Loucy (cell line): ENCODE measurements at regions not wholly inside any gene's neighbourhood (a gene's known extent, or its start where the extent isn't known, plus 50 kb on each side); places are given as distances from the start of the nearest gene placed in this dataset.

Experiments used
- H2AFZ ChIP-seq: fragments of 200-600 bp; sonication (generic); 2 replicates; pipeline ENCODE4 v1.6.0; 2016; ENCODE audit warnings: antibody characterized with exemption, mild to moderate bottlenecking, low read length, moderate library complexity
- H3F3A ChIP-seq: fragments of 200-600 bp; 2 replicates; pipeline ENCODE4 v1.6.0; 2016; ENCODE audit warnings: antibody characterized with exemption, low read depth, mild to moderate bottlenecking
- H3K27me3 ChIP-seq: fragments of 200-600 bp; sonication (generic); 2 replicates; pipeline ENCODE4 v1.6.1; 2014; ENCODE audit warnings: low read length, mild to moderate bottlenecking; ENCODE audit not compliant: insufficient read depth, poor library complexity, severe bottlenecking
- H3K36me3 ChIP-seq: fragments of 200-600 bp; sonication (generic); 2 replicates; pipeline ENCODE4 v1.6.1; 2016; ENCODE audit warnings: low read length; ENCODE audit not compliant: insufficient read depth
- H3K4me1 ChIP-seq: fragments of 200-600 bp; sonication (generic); 2 replicates; pipeline ENCODE4 v1.5.1; 2014; ENCODE audit warnings: low read length, mild to moderate bottlenecking; ENCODE audit not compliant: insufficient read depth, poor library complexity, severe bottlenecking
- H3K4me2 ChIP-seq: fragments of 200-600 bp; sonication (generic); 2 replicates; pipeline ENCODE4 v1.6.0; 2014; ENCODE audit warnings: antibody characterized with exemption, low read length, low read depth, mild to moderate bottlenecking; ENCODE audit not compliant: poor library complexity, severe bottlenecking
- H3K4me3 ChIP-seq: fragments of 200-600 bp; sonication (generic); 2 replicates; pipeline ENCODE4 v1.5.1; 2014; ENCODE audit warnings: low read length, mild to moderate bottlenecking, mixed read lengths; ENCODE audit not compliant: poor library complexity, severe bottlenecking
- H3K79me2 ChIP-seq: fragments of 200-600 bp; sonication (generic); 2 replicates; pipeline ENCODE4 v1.6.1; 2014; ENCODE audit warnings: low read length; ENCODE audit not compliant: insufficient read depth
- H3K9ac ChIP-seq: fragments of 200-600 bp; sonication (generic); 2 replicates; pipeline ENCODE4 v1.6.0; 2014; ENCODE audit warnings: mild to moderate bottlenecking, low read depth, low read length, moderate library complexity; ENCODE audit not compliant: poor library complexity, severe bottlenecking
- H3K9me2 ChIP-seq: fragments of 200-600 bp; sonication (generic); replicated peaks from 2 replicates; pipeline ENCODE4 v1.6.1; 2016; ENCODE audit warnings: low read depth, low read length, mixed read lengths
- H3K9me3 ChIP-seq: fragments of 200-600 bp; sonication (generic); 2 replicates; pipeline ENCODE4 v1.6.1; 2014; ENCODE audit warnings: mild to moderate bottlenecking, antibody characterized with exemption, low read length, low read depth; ENCODE audit not compliant: insufficient read depth
- H4K20me1 ChIP-seq: fragments of 200-600 bp; sonication (generic); 2 replicates; pipeline ENCODE4 v1.6.0; 2014; ENCODE audit warnings: antibody characterized with exemption, low read length, mild to moderate bottlenecking; ENCODE audit not compliant: insufficient read depth, poor library complexity, severe bottlenecking
- CTCF ChIP-seq: fragments of 200-600 bp; sonication (generic); conservative IDR thresholded peaks from 2 replicates; pipeline ENCODE4 v1.5.1; 2014; ENCODE audit warnings: mild to moderate bottlenecking, antibody characterized with exemption, low read length
- EZH2phosphoT487 ChIP-seq: fragments of 200-600 bp; IDR thresholded peaks from 2 replicates; pipeline ENCODE4 v1.6.1; 2018; ENCODE audit warnings: antibody characterized with exemption, mild to moderate bottlenecking, moderate library complexity, borderline replicate concordance

DNA sequence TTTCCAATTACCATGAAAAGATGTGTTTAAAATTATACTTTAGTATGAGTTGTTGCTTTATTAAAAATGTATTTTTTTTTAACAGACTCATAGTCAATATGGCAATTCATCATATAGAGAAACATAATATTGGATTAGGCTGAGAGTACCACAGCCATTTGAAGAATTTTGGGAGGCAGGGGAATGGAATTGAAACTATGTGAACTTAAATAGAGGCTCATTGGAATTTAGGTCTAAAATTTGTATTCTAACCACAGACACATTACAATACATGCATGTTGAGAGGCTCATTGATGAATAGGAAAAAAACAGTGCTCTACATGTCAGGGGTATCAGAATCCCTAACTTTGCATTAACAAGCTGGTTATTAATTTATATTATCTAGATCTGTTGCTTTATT, 269.6 kb downstream of the DKK2 start:
- Histone ChIP-seq H3K36me3 (no peaks in the 10 kb centered on the region), H3F3A (no peaks in the 10 kb centered on the region), H3K79me2 (no peaks in the 10 kb centered on the region), H3K4me3 (no peak overlapping the region), H2AFZ (no peak overlapping the region), H3K4me2 (no peak overlapping the region), H3K27me3 (no peaks in the 10 kb centered on the region), H3K4me1 (no peaks in the 10 kb centered on the region), H3K9me3 (no peaks in the 10 kb centered on the region; the same call in 1 of the 2 replicates), H3K9me2 (no peaks in the 10 kb centered on the region), H4K20me1 (no peaks in the 10 kb centered on the region), H3K9ac (no peak overlapping the region)
- no peak for TF ChIP-seq CTCF
- TF ChIP-seq EZH2phosphoT487: no peak

DNA sequence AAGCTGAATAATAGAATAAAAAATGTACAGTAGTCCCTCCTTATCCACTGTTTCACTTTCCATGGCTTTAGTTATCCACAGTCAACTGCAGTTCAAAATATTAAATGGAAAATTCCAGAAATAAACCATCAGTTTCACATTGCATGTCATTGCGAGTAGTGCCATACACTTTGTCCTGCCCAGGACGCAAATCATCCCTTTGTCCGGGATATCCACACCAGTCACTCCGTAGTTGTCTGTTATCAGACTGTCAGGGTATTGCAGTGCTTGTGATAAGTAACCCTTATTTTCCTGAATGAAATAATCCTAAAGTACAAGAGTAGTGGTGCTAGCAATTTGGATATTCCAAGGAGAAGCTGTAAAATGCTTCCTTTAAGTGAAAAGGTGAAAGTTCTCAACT, 271.3 kb downstream of the DKK2 start:
- no peaks in the 10 kb centered on the region for H3K27me3 ChIP-seq
- no peak overlapping the region for H3K9ac ChIP-seq
- no peaks in the 10 kb centered on the region for H4K20me1 ChIP-seq
- TF ChIP-seq EZH2phosphoT487 (no peak), CTCF (no peak)
- no peak overlapping the region for H3K4me2 ChIP-seq
- no peak overlapping the region for H2AFZ ChIP-seq
- no peaks in the 10 kb centered on the region for H3K9me2 ChIP-seq
- H3F3A ChIP-seq: no peaks in the 10 kb centered on the region
- no peaks in the 10 kb centered on the region for H3K36me3 ChIP-seq
- no peaks in the 10 kb centered on the region; the same call in 1 of the 2 replicates for H3K9me3 ChIP-seq
- H3K79me2 ChIP-seq: no peaks in the 10 kb centered on the region
- H3K4me1 ChIP-seq: no peaks in the 10 kb centered on the region
- H3K4me3 ChIP-seq: no peak overlapping the region

DNA sequence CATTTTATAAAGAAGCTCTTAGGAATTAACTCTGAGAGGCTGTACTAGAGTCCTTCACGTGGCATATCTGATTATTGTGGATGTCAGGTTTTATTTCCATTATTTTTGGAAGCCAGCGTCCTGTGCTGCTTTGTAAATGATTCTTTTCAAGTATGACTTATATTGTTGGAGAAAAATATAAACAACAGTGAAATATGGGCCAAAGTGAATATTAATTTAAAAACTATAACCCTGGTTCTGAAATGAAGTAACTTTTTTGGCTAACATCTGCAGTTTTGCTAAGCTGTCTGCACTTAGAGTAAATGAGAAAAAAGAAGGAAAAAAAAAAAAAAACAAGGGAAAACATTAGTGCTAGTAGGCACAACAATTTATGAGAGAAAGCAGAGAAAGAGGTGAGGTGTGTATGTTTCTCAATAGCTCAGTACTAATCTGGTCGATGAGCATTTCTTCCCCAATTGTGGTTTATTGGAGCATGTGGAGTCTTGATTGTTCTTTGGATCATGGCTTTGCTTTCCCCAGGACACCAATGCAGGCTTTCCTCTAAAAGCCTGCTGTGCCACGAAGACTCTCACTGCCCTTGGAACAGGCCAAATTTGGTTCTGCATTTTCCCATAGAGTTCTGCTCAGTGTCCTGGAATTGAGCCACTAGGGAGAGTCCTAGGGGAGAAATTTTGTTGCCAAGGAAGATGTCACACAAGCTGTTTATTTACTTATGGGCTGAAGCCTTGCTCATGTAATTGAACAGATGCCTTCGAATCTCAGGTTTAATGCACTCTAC, 273.3 kb downstream of the DKK2 start:
- TF ChIP-seq EZH2phosphoT487: no peak
- TF ChIP-seq CTCF: no peak
- Histone ChIP-seq H3K4me3 (no peak overlapping the region), H3K4me1 (peaks cover under 1% of the 10 kb centered on the region), H2AFZ (no peak overlapping the region), H3K79me2 (no peaks in the 10 kb centered on the region), H3K9me2 (no peaks in the 10 kb centered on the region), H3K9me3 (no peaks in the 10 kb centered on the region), H3K27me3 (no peaks in the 10 kb centered on the region), H4K20me1 (no peaks in the 10 kb centered on the region), H3K4me2 (no peak overlapping the region), H3F3A (no peaks in the 10 kb centered on the region), H3K9ac (no peak overlapping the region), H3K36me3 (no peaks in the 10 kb centered on the region)
